ENCODE measurements at regions not wholly inside any gene's neighbourhood (a gene's known extent, or its start where the extent isn't known, plus 50 kb on each side); places are given as distances from the start of the nearest gene placed in this dataset.

GRCh38 chr11:33640730-33641371 is 59.8 kb downstream of the C11orf91 start:
- no peak for TF ChIP-seq CTCF (IDR thresholded peaks at IDR 0.05)
- no peak overlapping the region for H3K4me3 ChIP-seq
- intact Hi-C loops (cut with DNase I): no loop called here

GRCh38 chr11:33638608-33639007 is 62.0 kb downstream of the C11orf91 start:
- no peak for DNase-seq (ENCODE audit: low spot score in 2 of 2)
- H3K27me3 ChIP-seq: no peaks in the 10 kb centered on the region
- intact Hi-C loops (cut with DNase I): no loop called here
- H3K27ac ChIP-seq: no peak overlapping the region
- H3K36me3 ChIP-seq: no peaks in the 10 kb centered on the region
- H3K4me1 ChIP-seq: peaks cover 0 to 4% of the 10 kb centered on the region in 2 donors
- H3K4me3 ChIP-seq: no peak overlapping the region
- H3K9me3 ChIP-seq: no peaks in the 10 kb centered on the region
- TF ChIP-seq CTCF (IDR thresholded peaks at IDR 0.05): no peak

More at GRCh38 chr11:33640730-33641371, 59.8 kb downstream of the C11orf91 start:
- Histone ChIP-seq H3K4me1 (peaks cover 0 to 4% of the 10 kb centered on the region in 2 donors), H3K27ac (no peak overlapping the region), H3K27me3 (no peaks in the 10 kb centered on the region), H3K9me3 (no peaks in the 10 kb centered on the region), H3K36me3 (no peaks in the 10 kb centered on the region)
- no peak for DNase-seq (ENCODE audit: low spot score in 2 of 2)

- Histone ChIP-seq H3K4me1 (peaks cover 0 to 4% of the 10 kb centered on the region in 2 donors), H3K36me3 (no peaks in the 10 kb centered on the region), H3K27me3 (no peaks in the 10 kb centered on the region), H3K4me3 (no peak overlapping the region), H3K27ac (no peak overlapping the region), H3K9me3 (no peaks in the 10 kb centered on the region)
- no peak for TF ChIP-seq CTCF (IDR thresholded peaks at IDR 0.05)
- no peak for DNase-seq (ENCODE audit: low spot score in 2 of 2)
- intact Hi-C loops (cut with DNase I): no loop called here
These were observed 64.5 kb downstream of the C11orf91 start for GRCh38 chr11:33636104-33636503.

GRCh38 chr11:33635161-33635560 is 65.5 kb downstream of the C11orf91 start:
- no peak for DNase-seq (ENCODE audit: low spot score in 2 of 2)
- Histone ChIP-seq H3K27ac (no peak overlapping the region), H3K36me3 (no peaks in the 10 kb centered on the region), H3K4me3 (no peak overlapping the region), H3K27me3 (no peaks in the 10 kb centered on the region), H3K9me3 (no peaks in the 10 kb centered on the region), H3K4me1 (no peaks in the 10 kb centered on the region)
- intact Hi-C loops (cut with DNase I): no loop called here
- no peak for TF ChIP-seq CTCF (IDR thresholded peaks at IDR 0.05)

GRCh38 chr11:33634291-33634834 is 66.3 kb downstream of the C11orf91 start:
- intact Hi-C loops (cut with DNase I): no loop called here
- no peaks in the 10 kb centered on the region for H3K27me3 ChIP-seq

More at GRCh38 chr11:33634291-33634834, 66.3 kb downstream of the C11orf91 start:
- no peaks in the 10 kb centered on the region for H3K36me3 ChIP-seq
- TF ChIP-seq CTCF (IDR thresholded peaks at IDR 0.05): no peak
- no peak overlapping the region for H3K27ac ChIP-seq
- H3K4me3 ChIP-seq: no peak overlapping the region
- DNase-seq (ENCODE audit: low spot score in 2 of 2): no peak
- H3K4me1 ChIP-seq: no peaks in the 10 kb centered on the region
- H3K9me3 ChIP-seq: no peaks in the 10 kb centered on the region

Measured in ascending aorta (tissue), 2 donors.